NCI-H82 treated with DMSO at 0.1 percent for 48 hours (cell line): ENCODE measurements at regions not wholly inside any gene's neighbourhood (a gene's known extent, or its start where the extent isn't known, plus 50 kb on each side); places are given as distances from the start of the nearest gene placed in this dataset.
"Not testable (repeated sequence)": the region's sequence is repeated elsewhere in the genome, so short reads cannot be mapped to it uniquely, and the experiment has no call there.

Experiments used
- DNase-seq: peaks from one replicate; lab custom pipeline; 2025; ENCODE audit not compliant: unreplicated experiment; lab: John Stamatoyannopoulos, UW

GRCh38 chr5:159805021-159805420 lies 111.3 kb upstream of the ADRA1B start:
- no peak for DNase-seq

GRCh38 chr5:159807135-159807534 lies 109.1 kb upstream of the ADRA1B start:
- DNase-seq, result not testable (repeated sequence)

GRCh38 chr5:159807586-159807985 lies 108.7 kb upstream of the ADRA1B start:
- no peak for DNase-seq

- DNase-seq, result no peak
Measured at GRCh38 chr5:159811712-159812111, 104.6 kb upstream of the ADRA1B start.

- not testable (repeated sequence) for DNase-seq
Measured at GRCh38 chr5:159812759-159813158, 103.5 kb upstream of the ADRA1B start.

GRCh38 chr5:159814222-159814621 lies 102.1 kb upstream of the ADRA1B start:
- DNase-seq, result no peak

- no peak for DNase-seq
Measured at GRCh38 chr5:159814805-159815585, 101.3 kb upstream of the ADRA1B start.

GRCh38 chr5:159817262-159818029 lies 98.8 kb upstream of the ADRA1B start:
- no peak for DNase-seq

- no peak for DNase-seq
Measured at GRCh38 chr5:159819591-159820411, 96.5 kb upstream of the ADRA1B start.

GRCh38 chr5:159820692-159821091 lies 95.6 kb upstream of the ADRA1B start:
- no peak for DNase-seq

GRCh38 chr5:159821461-159821940 lies 94.8 kb upstream of the ADRA1B start:
- no peak for DNase-seq

- DNase-seq, result no peak
Measured at GRCh38 chr5:159824188-159825161, 91.8 kb upstream of the ADRA1B start.

GRCh38 chr5:159825551-159826051 lies 90.7 kb upstream of the ADRA1B start:
- DNase-seq, result no peak

GRCh38 chr5:159826351-159827214 lies 89.7 kb upstream of the ADRA1B start:
- DNase-seq, result no peak

GRCh38 chr5:159827861-159828260 lies 88.4 kb upstream of the ADRA1B start:
- DNase-seq, result no peak

- DNase-seq, result no peak
Measured at GRCh38 chr5:159832073-159832472, 84.2 kb upstream of the ADRA1B start.

GRCh38 chr5:159833088-159833487 lies 83.2 kb upstream of the ADRA1B start:
- no peak for DNase-seq

- DNase-seq, result no peak
Measured at GRCh38 chr5:159833846-159834245, 82.4 kb upstream of the ADRA1B start.

GRCh38 chr5:159835548-159835947 lies 80.7 kb upstream of the ADRA1B start:
- no peak for DNase-seq
